ENCODE measurements at regions not wholly inside any gene's neighbourhood (a gene's known extent, or its start where the extent isn't known, plus 50 kb on each side); places are given as distances from the start of the nearest gene placed in this dataset.

DNA sequence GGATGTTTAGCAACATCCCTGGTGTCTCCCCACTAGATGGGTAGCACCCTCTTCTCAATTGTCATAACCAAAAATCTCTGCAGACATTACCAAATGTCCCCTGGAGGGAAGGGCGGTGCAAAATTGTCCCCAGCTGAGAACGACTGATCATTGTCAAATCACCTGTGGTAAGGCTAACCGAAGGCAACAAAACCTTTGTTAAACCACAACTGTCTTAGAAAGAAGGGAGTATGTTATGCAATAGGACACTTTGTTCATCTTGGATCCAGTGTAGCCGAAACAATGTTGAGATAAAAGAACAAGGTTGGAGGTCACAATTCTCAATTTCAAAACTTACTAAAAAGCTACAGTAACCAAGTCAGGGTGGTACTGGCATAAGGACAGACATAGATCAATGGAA lies 50.3 kb upstream of the ST3GAL5 start:
- no peak for DNase-seq
